ENCODE measurements at regions not wholly inside any gene's neighbourhood (a gene's known extent, or its start where the extent isn't known, plus 50 kb on each side); places are given as distances from the start of the nearest gene placed in this dataset.

DNA sequence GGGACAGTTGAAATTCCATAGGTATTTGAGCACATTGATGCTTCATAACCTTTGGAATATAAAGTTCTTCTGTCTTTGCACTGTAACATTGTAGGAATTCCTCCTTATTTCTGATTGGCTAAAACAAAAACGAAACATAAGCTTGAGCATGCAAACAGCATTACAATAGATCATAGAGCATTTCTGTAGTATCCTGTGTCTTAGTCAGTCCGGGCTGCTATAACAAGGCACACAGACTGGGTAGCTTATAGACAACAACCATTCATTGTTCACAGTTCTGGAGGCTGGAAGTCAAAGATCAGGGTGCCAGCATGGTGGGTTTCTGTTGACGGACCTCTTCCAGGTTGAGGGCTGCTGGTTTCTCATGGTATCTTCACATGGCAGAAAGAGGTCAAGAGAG, 188.7 kb upstream of the SOX21 start:
- TF ChIP-seq CTCF (conservative IDR thresholded peaks at IDR 0.05; ENCODE audit: low read depth, low read length) (no peak), POLR2A (IDR thresholded peaks at IDR 0.05; ENCODE audit: low read depth, low read length) (no peak), RFX5 (IDR thresholded peaks at IDR 0.05; ENCODE audit: low read depth, low read length) (no peak), ELK1 (IDR thresholded peaks at IDR 0.05; ENCODE audit: borderline replicate concordance, low read depth, low read length) (no peak), CEBPB (IDR thresholded peaks at IDR 0.05; ENCODE audit: low read depth, low read length) (no peak), USF2 (IDR thresholded peaks at IDR 0.05; ENCODE audit: low read depth, low read length) (no peak), MAFK (IDR thresholded peaks at IDR 0.05; ENCODE audit: low read depth, low read length) (no peak), MAZ (IDR thresholded peaks at IDR 0.05; ENCODE audit: borderline replicate concordance, low read depth, low read length) (no peak), RAD21 (IDR thresholded peaks at IDR 0.05; ENCODE audit: low read length) (no peak), RCOR1 (IDR thresholded peaks at IDR 0.05; ENCODE audit: insufficient replicate concordance, low read length) (no peak), MXI1 (IDR thresholded peaks at IDR 0.05; ENCODE audit: borderline replicate concordance, low read depth, low read length) (no peak), FOS (IDR thresholded peaks at IDR 0.05; ENCODE audit: low read depth, low read length) (no peak)
